ENCODE measurements at regions not wholly inside any gene's neighbourhood (a gene's known extent, or its start where the extent isn't known, plus 50 kb on each side); places are given as distances from the start of the nearest gene placed in this dataset.
"Not testable (repeated sequence)": the region's sequence is repeated elsewhere in the genome, so short reads cannot be mapped to it uniquely, and the experiment has no call there.

- TF ChIP-seq CTCF (IDR thresholded peaks at IDR 0.05; ENCODE audit: low read depth, low read length, poor library complexity, severe bottlenecking); EZH2phosphoT487 (IDR thresholded peaks at IDR 0.05; ENCODE audit: borderline replicate concordance, low read length): not testable (repeated sequence)
Measured at GRCh38 chr3:182431972-182432371, 361.3 kb upstream of the ATP11B start.
